ENCODE measurements at regions not wholly inside any gene's neighbourhood (a gene's known extent, or its start where the extent isn't known, plus 50 kb on each side); places are given as distances from the start of the nearest gene placed in this dataset.

- Histone ChIP-seq H4K20me1 (ENCODE audit: control insufficient read depth, insufficient read depth, low read depth, low read length) (no peaks in the 10 kb centered on the region), H3F3A (ENCODE audit: control insufficient read depth, insufficient read depth) (no peaks in the 10 kb centered on the region), H3K27ac (ENCODE audit: low read depth, low read length) (no peak overlapping the region), H3K9me2 (replicated peaks; ENCODE audit: control insufficient read depth, low read length) (no peaks in the 10 kb centered on the region), H3K79me2 (ENCODE audit: control insufficient read depth, low read length) (no peaks in the 10 kb centered on the region), H3K36me3 (ENCODE audit: control insufficient read depth, low read length) (no peaks in the 10 kb centered on the region), H3K9me3 (ENCODE audit: control insufficient read depth, insufficient read depth, low read length) (no peaks in the 10 kb centered on the region), H3K4me3 (ENCODE audit: low read length) (no peak overlapping the region), H3K4me1 (ENCODE audit: control insufficient read depth, low read length) (no peaks in the 10 kb centered on the region), H3K4me2 (ENCODE audit: low read length) (no peak overlapping the region), H3K27me3 (ENCODE audit: control insufficient read depth, low read length) (no peaks in the 10 kb centered on the region)
- TF ChIP-seq, protein P1, sequence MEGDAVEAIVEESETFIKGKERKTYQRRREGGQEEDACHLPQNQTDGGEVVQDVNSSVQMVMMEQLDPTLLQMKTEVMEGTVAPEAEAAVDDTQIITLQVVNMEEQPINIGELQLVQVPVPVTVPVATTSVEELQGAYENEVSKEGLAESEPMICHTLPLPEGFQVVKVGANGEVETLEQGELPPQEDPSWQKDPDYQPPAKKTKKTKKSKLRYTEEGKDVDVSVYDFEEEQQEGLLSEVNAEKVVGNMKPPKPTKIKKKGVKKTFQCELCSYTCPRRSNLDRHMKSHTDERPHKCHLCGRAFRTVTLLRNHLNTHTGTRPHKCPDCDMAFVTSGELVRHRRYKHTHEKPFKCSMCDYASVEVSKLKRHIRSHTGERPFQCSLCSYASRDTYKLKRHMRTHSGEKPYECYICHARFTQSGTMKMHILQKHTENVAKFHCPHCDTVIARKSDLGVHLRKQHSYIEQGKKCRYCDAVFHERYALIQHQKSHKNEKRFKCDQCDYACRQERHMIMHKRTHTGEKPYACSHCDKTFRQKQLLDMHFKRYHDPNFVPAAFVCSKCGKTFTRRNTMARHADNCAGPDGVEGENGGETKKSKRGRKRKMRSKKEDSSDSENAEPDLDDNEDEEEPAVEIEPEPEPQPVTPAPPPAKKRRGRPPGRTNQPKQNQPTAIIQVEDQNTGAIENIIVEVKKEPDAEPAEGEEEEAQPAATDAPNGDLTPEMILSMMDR (IDR thresholded peaks at IDR 0.05; ENCODE audit: low read depth, low read length, poor library complexity, severe bottlenecking) = no peak
- no peak for TF ChIP-seq EZH2phosphoT487 (IDR thresholded peaks at IDR 0.05; ENCODE audit: borderline replicate concordance, low read length)
Measured at GRCh38 chr5:99368726-99369125, 439.9 kb upstream of the CHD1 start.

DNA sequence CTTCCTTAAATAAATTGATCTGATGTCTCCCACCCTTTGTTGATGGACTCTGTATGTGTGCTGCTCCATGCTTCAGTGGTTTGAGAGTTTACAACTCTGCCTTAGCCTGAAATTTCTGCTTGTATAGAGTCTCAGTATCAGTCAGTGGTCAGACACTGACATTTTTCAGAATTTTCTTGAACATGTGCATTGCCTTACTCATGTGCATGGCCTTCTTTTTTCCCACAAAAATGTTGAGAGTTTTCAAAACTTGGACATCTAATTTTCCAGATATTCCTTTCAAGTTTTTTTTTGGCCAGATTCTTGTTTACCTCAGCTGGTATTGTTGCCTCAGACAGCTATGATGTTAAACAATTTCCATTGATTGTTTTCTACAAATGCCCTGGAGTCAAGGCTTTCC is 427.1 kb upstream of the CHD1 start:
- no peaks in the 10 kb centered on the region for H4K20me1 ChIP-seq (ENCODE audit: control insufficient read depth, insufficient read depth, low read depth, low read length)

GRCh38 chr5:99349787-99350186 is 421.0 kb upstream of the CHD1 start:
- Histone ChIP-seq H3K79me2 (ENCODE audit: control insufficient read depth, low read length) (no peaks in the 10 kb centered on the region), H3K27ac (ENCODE audit: low read depth, low read length) (no peak overlapping the region)

More for the DNA sequence above, 427.1 kb upstream of the CHD1 start:
- H3F3A ChIP-seq (ENCODE audit: control insufficient read depth, insufficient read depth) = no peaks in the 10 kb centered on the region
- H3K9me3 ChIP-seq (ENCODE audit: control insufficient read depth, insufficient read depth, low read length) = no peaks in the 10 kb centered on the region
- no peaks in the 10 kb centered on the region for H3K9me2 ChIP-seq (replicated peaks; ENCODE audit: control insufficient read depth, low read length)
- no peak overlapping the region for H3K4me3 ChIP-seq (ENCODE audit: low read length)
- H3K4me1 ChIP-seq (ENCODE audit: control insufficient read depth, low read length) = no peaks in the 10 kb centered on the region
- TF ChIP-seq, protein P1 (IDR thresholded peaks at IDR 0.05; ENCODE audit: low read depth, low read length, poor library complexity, severe bottlenecking) = no peak
- no peak for TF ChIP-seq EZH2phosphoT487 (IDR thresholded peaks at IDR 0.05; ENCODE audit: borderline replicate concordance, low read length)
- no peak overlapping the region for H3K4me2 ChIP-seq (ENCODE audit: low read length)
- H3K27ac ChIP-seq (ENCODE audit: low read depth, low read length) = no peak overlapping the region
- no peaks in the 10 kb centered on the region for H3K36me3 ChIP-seq (ENCODE audit: control insufficient read depth, low read length)
- H3K27me3 ChIP-seq (ENCODE audit: control insufficient read depth, low read length) = no peaks in the 10 kb centered on the region
- H3K79me2 ChIP-seq (ENCODE audit: control insufficient read depth, low read length) = no peaks in the 10 kb centered on the region

More at GRCh38 chr5:99349787-99350186, 421.0 kb upstream of the CHD1 start:
- Histone ChIP-seq H3K27me3 (ENCODE audit: control insufficient read depth, low read length) (no peaks in the 10 kb centered on the region), H3K36me3 (ENCODE audit: control insufficient read depth, low read length) (no peaks in the 10 kb centered on the region), H3K4me1 (ENCODE audit: control insufficient read depth, low read length) (no peaks in the 10 kb centered on the region), H3F3A (ENCODE audit: control insufficient read depth, insufficient read depth) (no peaks in the 10 kb centered on the region), H4K20me1 (ENCODE audit: control insufficient read depth, insufficient read depth, low read depth, low read length) (no peaks in the 10 kb centered on the region), H3K9me3 (ENCODE audit: control insufficient read depth, insufficient read depth, low read length) (no peaks in the 10 kb centered on the region), H3K9me2 (replicated peaks; ENCODE audit: control insufficient read depth, low read length) (no peaks in the 10 kb centered on the region), H3K4me3 (ENCODE audit: low read length) (no peak overlapping the region), H3K4me2 (ENCODE audit: low read length) (no peak overlapping the region)
- TF ChIP-seq EZH2phosphoT487 (IDR thresholded peaks at IDR 0.05; ENCODE audit: borderline replicate concordance, low read length) = no peak
- TF ChIP-seq, protein P1 (IDR thresholded peaks at IDR 0.05; ENCODE audit: low read depth, low read length, poor library complexity, severe bottlenecking) = no peak
